ENCODE measurements at regions not wholly inside any gene's neighbourhood (a gene's known extent, or its start where the extent isn't known, plus 50 kb on each side); places are given as distances from the start of the nearest gene placed in this dataset.

GRCh38 chr6:114534813-114535212 lies 192.0 kb upstream of the HS3ST5 start:
- no peak for TF ChIP-seq CREB1 (CRISPR knock-in tag; IDR thresholded peaks at IDR 0.05)
- TF ChIP-seq CTCF (IDR thresholded peaks at IDR 0.05) = no peak
- TF ChIP-seq ZNF396 (CRISPR knock-in tag; IDR thresholded peaks at IDR 0.05; ENCODE audit: borderline replicate concordance) = no peak
